ENCODE measurements at regions not wholly inside any gene's neighbourhood (a gene's known extent, or its start where the extent isn't known, plus 50 kb on each side); places are given as distances from the start of the nearest gene placed in this dataset.

GRCh38 chr3:150324788-150325187 is 83.3 kb upstream of the TSC22D2 start:
- TF ChIP-seq POLR2A (IDR thresholded peaks at IDR 0.05; ENCODE audit: low read depth) (no peak), EP300 (IDR thresholded peaks at IDR 0.05) (no peak), POLR2AphosphoS5 (IDR thresholded peaks at IDR 0.05) (no peak)
- TF ChIP-seq, protein P1, sequence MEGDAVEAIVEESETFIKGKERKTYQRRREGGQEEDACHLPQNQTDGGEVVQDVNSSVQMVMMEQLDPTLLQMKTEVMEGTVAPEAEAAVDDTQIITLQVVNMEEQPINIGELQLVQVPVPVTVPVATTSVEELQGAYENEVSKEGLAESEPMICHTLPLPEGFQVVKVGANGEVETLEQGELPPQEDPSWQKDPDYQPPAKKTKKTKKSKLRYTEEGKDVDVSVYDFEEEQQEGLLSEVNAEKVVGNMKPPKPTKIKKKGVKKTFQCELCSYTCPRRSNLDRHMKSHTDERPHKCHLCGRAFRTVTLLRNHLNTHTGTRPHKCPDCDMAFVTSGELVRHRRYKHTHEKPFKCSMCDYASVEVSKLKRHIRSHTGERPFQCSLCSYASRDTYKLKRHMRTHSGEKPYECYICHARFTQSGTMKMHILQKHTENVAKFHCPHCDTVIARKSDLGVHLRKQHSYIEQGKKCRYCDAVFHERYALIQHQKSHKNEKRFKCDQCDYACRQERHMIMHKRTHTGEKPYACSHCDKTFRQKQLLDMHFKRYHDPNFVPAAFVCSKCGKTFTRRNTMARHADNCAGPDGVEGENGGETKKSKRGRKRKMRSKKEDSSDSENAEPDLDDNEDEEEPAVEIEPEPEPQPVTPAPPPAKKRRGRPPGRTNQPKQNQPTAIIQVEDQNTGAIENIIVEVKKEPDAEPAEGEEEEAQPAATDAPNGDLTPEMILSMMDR (IDR thresholded peaks at IDR 0.05) = no peak
